ENCODE measurements at regions not wholly inside any gene's neighbourhood (a gene's known extent, or its start where the extent isn't known, plus 50 kb on each side); places are given as distances from the start of the nearest gene placed in this dataset.

DNA sequence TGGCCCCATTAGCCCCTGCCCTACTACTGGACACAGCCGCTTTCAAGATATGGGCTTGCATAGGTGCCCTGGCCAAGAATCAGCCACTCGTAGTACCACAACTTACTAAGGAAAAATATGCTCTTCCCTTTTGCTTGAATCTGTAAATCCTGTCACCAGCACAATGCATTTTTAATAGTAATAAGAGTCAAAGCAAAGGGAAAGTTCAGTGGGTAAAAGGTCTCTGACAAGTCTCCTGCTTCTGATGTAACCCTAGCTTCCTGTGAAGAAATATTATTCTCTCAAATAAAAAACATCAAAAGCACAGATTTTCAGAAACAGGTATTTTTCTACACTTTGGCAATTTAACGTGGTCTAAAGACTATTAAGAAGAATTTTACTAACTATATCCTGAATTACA is 373.8 kb downstream of the GJA1 start:
- TF ChIP-seq, protein P1, sequence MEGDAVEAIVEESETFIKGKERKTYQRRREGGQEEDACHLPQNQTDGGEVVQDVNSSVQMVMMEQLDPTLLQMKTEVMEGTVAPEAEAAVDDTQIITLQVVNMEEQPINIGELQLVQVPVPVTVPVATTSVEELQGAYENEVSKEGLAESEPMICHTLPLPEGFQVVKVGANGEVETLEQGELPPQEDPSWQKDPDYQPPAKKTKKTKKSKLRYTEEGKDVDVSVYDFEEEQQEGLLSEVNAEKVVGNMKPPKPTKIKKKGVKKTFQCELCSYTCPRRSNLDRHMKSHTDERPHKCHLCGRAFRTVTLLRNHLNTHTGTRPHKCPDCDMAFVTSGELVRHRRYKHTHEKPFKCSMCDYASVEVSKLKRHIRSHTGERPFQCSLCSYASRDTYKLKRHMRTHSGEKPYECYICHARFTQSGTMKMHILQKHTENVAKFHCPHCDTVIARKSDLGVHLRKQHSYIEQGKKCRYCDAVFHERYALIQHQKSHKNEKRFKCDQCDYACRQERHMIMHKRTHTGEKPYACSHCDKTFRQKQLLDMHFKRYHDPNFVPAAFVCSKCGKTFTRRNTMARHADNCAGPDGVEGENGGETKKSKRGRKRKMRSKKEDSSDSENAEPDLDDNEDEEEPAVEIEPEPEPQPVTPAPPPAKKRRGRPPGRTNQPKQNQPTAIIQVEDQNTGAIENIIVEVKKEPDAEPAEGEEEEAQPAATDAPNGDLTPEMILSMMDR (CRISPR knock-in tag; IDR thresholded peaks at IDR 0.05) = no peak
- TF ChIP-seq NR2F6 (IDR thresholded peaks at IDR 0.05) = no peak
- TF ChIP-seq NR2F6 (CRISPR knock-in tag; IDR thresholded peaks at IDR 0.05) = no peak
- TF ChIP-seq, protein P2, sequence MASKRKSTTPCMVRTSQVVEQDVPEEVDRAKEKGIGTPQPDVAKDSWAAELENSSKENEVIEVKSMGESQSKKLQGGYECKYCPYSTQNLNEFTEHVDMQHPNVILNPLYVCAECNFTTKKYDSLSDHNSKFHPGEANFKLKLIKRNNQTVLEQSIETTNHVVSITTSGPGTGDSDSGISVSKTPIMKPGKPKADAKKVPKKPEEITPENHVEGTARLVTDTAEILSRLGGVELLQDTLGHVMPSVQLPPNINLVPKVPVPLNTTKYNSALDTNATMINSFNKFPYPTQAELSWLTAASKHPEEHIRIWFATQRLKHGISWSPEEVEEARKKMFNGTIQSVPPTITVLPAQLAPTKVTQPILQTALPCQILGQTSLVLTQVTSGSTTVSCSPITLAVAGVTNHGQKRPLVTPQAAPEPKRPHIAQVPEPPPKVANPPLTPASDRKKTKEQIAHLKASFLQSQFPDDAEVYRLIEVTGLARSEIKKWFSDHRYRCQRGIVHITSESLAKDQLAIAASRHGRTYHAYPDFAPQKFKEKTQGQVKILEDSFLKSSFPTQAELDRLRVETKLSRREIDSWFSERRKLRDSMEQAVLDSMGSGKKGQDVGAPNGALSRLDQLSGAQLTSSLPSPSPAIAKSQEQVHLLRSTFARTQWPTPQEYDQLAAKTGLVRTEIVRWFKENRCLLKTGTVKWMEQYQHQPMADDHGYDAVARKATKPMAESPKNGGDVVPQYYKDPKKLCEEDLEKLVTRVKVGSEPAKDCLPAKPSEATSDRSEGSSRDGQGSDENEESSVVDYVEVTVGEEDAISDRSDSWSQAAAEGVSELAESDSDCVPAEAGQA (IDR thresholded peaks at IDR 0.05; ENCODE audit: low read depth) = no peak
- TF ChIP-seq, protein P2 (CRISPR knock-in tag; IDR thresholded peaks at IDR 0.05; ENCODE audit: borderline replicate concordance) = no peak
- TF ChIP-seq, protein P3, sequence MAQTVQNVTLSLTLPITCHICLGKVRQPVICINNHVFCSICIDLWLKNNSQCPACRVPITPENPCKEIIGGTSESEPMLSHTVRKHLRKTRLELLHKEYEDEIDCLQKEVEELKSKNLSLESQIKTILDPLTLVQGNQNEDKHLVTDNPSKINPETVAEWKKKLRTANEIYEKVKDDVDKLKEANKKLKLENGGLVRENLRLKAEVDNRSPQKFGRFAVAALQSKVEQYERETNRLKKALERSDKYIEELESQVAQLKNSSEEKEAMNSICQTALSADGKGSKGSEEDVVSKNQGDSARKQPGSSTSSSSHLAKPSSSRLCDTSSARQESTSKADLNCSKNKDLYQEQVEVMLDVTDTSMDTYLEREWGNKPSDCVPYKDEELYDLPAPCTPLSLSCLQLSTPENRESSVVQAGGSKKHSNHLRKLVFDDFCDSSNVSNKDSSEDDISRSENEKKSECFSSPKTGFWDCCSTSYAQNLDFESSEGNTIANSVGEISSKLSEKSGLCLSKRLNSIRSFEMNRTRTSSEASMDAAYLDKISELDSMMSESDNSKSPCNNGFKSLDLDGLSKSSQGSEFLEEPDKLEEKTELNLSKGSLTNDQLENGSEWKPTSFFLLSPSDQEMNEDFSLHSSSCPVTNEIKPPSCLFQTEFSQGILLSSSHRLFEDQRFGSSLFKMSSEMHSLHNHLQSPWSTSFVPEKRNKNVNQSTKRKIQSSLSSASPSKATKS (CRISPR knock-in tag; IDR thresholded peaks at IDR 0.05) = no peak
- TF ChIP-seq TCF7 (IDR thresholded peaks at IDR 0.05; ENCODE audit: low read depth) = no peak
- TF ChIP-seq ZNF143 (CRISPR knock-in tag; IDR thresholded peaks at IDR 0.05) = no peak
- no peak for TF ChIP-seq ZNF674 (CRISPR knock-in tag; IDR thresholded peaks at IDR 0.05; ENCODE audit: low read depth)
- no peak for TF ChIP-seq SP2 (CRISPR knock-in tag; IDR thresholded peaks at IDR 0.05)
